ENCODE measurements at regions not wholly inside any gene's neighbourhood (a gene's known extent, or its start where the extent isn't known, plus 50 kb on each side); places are given as distances from the start of the nearest gene placed in this dataset.

DNA sequence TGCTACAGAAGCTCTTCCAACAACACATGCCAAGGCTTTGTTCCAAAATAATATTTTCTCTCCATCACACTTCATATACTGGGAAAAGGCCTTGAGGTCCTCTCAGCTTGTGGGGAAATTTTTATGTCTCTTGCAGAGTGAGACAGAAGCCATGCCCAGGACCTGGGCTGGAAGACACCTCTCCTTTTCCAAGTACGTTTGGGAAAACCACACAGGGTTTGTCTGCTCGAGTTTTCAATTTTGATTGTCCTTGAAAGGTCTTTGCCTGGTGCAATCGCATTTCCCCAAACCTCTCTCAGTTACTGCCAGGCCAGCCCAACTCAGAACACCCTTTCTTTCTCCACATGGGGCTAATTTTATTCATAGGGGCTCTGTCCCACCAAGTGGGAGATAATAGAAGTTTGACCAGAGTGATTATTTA lies 272.2 kb downstream of the OSR1 start:
- ChIA-PET CTCF (no interaction called here), POLR2A (no interaction called here)
- no peak overlapping the region for H3K27ac ChIP-seq (ENCODE audit: extremely low read depth, low read depth, low read length)
- no peaks in the 10 kb centered on the region for H3K36me3 ChIP-seq (ENCODE audit: control insufficient read depth in 2 of 2, insufficient read depth in 1 of 2, low read length in 2 of 2)
- H3K4me1 ChIP-seq (ENCODE audit: control insufficient read depth, insufficient read depth, low read length): no peaks in the 10 kb centered on the region
- no peak overlapping the region for H3K4me3 ChIP-seq (ENCODE audit: low read depth, low read length)
- H3K9me3 ChIP-seq (ENCODE audit: control insufficient read depth, insufficient read depth, low read depth, low read length): no peaks in the 10 kb centered on the region
- TF ChIP-seq MEIS1 (CRISPR knock-in tag; IDR thresholded peaks at IDR 0.05; ENCODE audit: borderline replicate concordance): no peak
- no peak for TF ChIP-seq ZBTB17 (tag by site-specific recombination; IDR thresholded peaks at IDR 0.05)
- TF ChIP-seq ZXDB (tag by site-specific recombination; IDR thresholded peaks at IDR 0.05): no peak
- TF ChIP-seq, protein P1, sequence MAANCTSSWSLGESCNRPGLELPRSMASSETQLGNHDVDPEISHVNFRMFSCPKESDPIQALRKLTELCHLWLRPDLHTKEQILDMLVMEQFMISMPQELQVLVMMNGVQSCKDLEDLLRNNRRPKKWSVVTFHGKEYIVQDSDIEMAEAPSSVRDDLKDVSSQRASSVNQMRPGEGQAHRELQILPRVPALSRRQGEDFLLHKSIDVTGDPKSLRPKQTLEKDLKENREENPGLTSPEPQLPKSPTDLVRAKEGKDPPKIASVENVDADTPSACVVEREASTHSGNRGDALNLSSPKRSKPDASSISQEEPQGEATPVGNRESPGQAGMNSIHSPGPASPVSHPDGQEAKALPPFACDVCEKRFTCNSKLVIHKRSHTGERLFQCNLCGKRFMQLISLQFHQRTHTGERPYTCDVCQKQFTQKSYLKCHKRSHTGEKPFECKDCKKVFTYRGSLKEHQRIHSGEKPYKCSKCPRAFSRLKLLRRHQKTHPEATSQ (tag by site-specific recombination; IDR thresholded peaks at IDR 0.05): no peak
- no peak for TF ChIP-seq GLI4 (tag by site-specific recombination; IDR thresholded peaks at IDR 0.05)
- TF ChIP-seq ZNF501 (tag by site-specific recombination; IDR thresholded peaks at IDR 0.05): no peak
- no peak for TF ChIP-seq ZNF266 (tag by site-specific recombination; IDR thresholded peaks at IDR 0.05; ENCODE audit: low read depth)
- no peak for TF ChIP-seq ZNF560 (tag by site-specific recombination; IDR thresholded peaks at IDR 0.05; ENCODE audit: borderline replicate concordance)
- TF ChIP-seq, protein P2, sequence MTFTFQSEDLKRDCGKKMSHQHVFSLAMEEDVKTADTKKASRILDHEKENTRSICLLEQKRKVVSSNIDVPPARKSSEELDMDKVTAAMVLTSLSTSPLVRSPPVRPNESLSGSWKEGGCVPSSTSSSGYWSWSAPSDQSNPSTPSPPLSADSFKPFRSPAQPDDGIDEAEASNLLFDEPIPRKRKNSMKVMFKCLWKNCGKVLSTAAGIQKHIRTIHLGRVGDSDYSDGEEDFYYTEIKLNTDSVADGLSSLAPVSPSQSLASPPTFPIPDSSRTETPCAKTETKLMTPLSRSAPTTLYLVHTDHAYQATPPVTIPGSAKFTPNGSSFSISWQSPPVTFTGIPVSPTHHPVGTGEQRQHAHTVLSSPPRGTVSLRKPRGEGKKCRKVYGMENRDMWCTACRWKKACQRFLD (tag by site-specific recombination; IDR thresholded peaks at IDR 0.05): no peak
- no peak for TF ChIP-seq ZNF626 (tag by site-specific recombination; IDR thresholded peaks at IDR 0.05)
- no peak for TF ChIP-seq ZNF214 (tag by site-specific recombination; IDR thresholded peaks at IDR 0.05; ENCODE audit: borderline replicate concordance)
- no peak for TF ChIP-seq HOXA7 (CRISPR knock-in tag; IDR thresholded peaks at IDR 0.05; ENCODE audit: borderline replicate concordance)
- TF ChIP-seq ZNF558 (tag by site-specific recombination; IDR thresholded peaks at IDR 0.05): no peak
- no peak for TF ChIP-seq ZNF76 (tag by site-specific recombination; IDR thresholded peaks at IDR 0.05; ENCODE audit: borderline replicate concordance, low read depth)
- no peak for TF ChIP-seq ZNF521 (tag by site-specific recombination; IDR thresholded peaks at IDR 0.05)

DNA sequence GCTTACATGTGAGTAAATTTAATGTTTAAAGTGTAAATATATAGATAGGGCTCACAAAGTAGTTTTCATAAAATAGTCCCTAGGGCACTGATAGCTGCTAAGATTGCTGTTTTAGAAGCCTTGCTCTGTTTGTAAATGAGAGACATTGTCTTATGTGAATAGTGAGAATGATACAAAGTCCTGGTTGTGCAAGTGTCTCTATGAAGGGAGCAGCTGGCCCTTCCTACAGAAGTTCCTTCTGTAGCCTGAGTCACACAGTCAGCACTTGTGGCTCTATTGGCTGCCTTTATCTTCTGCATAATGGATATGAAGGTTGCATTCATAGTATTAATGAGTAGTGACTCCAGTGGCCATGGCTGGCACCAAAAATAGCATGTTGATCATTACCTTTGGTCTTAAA lies 279.7 kb downstream of the OSR1 start:
- Histone ChIP-seq H3K27ac (ENCODE audit: extremely low read depth, low read depth, low read length) (no peak overlapping the region), H3K36me3 (ENCODE audit: control insufficient read depth in 2 of 2, insufficient read depth in 1 of 2, low read length in 2 of 2) (no peaks in the 10 kb centered on the region), H3K4me1 (ENCODE audit: control insufficient read depth, insufficient read depth, low read length) (no peaks in the 10 kb centered on the region), H3K9me3 (ENCODE audit: control insufficient read depth, insufficient read depth, low read depth, low read length) (no peaks in the 10 kb centered on the region), H3K4me3 (ENCODE audit: low read depth, low read length) (no peak overlapping the region)
- CTCF ChIA-PET: no interaction called here
- POLR2A ChIA-PET: no interaction called here
- TF ChIP-seq ZNF560 (tag by site-specific recombination; IDR thresholded peaks at IDR 0.05; ENCODE audit: borderline replicate concordance): no peak
- no peak for TF ChIP-seq KLF16 (tag by site-specific recombination; IDR thresholded peaks at IDR 0.05)
- no peak for TF ChIP-seq WT1 (tag by site-specific recombination; IDR thresholded peaks at IDR 0.05)
- no peak for TF ChIP-seq ZNF530 (tag by site-specific recombination; IDR thresholded peaks at IDR 0.05; ENCODE audit: low read depth)
- TF ChIP-seq ZNF600 (tag by site-specific recombination; IDR thresholded peaks at IDR 0.05): no peak
- TF ChIP-seq ZNF169 (tag by site-specific recombination; IDR thresholded peaks at IDR 0.05): no peak
- no peak for TF ChIP-seq ZNF155 (tag by site-specific recombination; IDR thresholded peaks at IDR 0.05)
- TF ChIP-seq ZBTB8A (tag by site-specific recombination; IDR thresholded peaks at IDR 0.05): no peak
- no peak for TF ChIP-seq ZIC2 (tag by site-specific recombination; IDR thresholded peaks at IDR 0.05)
- no peak for TF ChIP-seq ZNF423 (tag by site-specific recombination; IDR thresholded peaks at IDR 0.05)
- TF ChIP-seq ZNF350 (tag by site-specific recombination; IDR thresholded peaks at IDR 0.05): no peak
- TF ChIP-seq REPIN1 (tag by site-specific recombination; IDR thresholded peaks at IDR 0.05; ENCODE audit: low read depth): no peak
- TF ChIP-seq, protein P3, sequence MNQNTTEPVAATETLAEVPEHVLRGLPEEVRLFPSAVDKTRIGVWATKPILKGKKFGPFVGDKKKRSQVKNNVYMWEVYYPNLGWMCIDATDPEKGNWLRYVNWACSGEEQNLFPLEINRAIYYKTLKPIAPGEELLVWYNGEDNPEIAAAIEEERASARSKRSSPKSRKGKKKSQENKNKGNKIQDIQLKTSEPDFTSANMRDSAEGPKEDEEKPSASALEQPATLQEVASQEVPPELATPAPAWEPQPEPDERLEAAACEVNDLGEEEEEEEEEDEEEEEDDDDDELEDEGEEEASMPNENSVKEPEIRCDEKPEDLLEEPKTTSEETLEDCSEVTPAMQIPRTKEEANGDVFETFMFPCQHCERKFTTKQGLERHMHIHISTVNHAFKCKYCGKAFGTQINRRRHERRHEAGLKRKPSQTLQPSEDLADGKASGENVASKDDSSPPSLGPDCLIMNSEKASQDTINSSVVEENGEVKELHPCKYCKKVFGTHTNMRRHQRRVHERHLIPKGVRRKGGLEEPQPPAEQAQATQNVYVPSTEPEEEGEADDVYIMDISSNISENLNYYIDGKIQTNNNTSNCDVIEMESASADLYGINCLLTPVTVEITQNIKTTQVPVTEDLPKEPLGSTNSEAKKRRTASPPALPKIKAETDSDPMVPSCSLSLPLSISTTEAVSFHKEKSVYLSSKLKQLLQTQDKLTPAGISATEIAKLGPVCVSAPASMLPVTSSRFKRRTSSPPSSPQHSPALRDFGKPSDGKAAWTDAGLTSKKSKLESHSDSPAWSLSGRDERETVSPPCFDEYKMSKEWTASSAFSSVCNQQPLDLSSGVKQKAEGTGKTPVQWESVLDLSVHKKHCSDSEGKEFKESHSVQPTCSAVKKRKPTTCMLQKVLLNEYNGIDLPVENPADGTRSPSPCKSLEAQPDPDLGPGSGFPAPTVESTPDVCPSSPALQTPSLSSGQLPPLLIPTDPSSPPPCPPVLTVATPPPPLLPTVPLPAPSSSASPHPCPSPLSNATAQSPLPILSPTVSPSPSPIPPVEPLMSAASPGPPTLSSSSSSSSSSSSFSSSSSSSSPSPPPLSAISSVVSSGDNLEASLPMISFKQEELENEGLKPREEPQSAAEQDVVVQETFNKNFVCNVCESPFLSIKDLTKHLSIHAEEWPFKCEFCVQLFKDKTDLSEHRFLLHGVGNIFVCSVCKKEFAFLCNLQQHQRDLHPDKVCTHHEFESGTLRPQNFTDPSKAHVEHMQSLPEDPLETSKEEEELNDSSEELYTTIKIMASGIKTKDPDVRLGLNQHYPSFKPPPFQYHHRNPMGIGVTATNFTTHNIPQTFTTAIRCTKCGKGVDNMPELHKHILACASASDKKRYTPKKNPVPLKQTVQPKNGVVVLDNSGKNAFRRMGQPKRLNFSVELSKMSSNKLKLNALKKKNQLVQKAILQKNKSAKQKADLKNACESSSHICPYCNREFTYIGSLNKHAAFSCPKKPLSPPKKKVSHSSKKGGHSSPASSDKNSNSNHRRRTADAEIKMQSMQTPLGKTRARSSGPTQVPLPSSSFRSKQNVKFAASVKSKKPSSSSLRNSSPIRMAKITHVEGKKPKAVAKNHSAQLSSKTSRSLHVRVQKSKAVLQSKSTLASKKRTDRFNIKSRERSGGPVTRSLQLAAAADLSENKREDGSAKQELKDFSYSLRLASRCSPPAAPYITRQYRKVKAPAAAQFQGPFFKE (tag by site-specific recombination; IDR thresholded peaks at IDR 0.05; ENCODE audit: borderline replicate concordance): no peak
- no peak for TF ChIP-seq ZNF510 (tag by site-specific recombination; IDR thresholded peaks at IDR 0.05; ENCODE audit: insufficient replicate concordance)
- TF ChIP-seq ZNF626 (tag by site-specific recombination; IDR thresholded peaks at IDR 0.05): no peak
- TF ChIP-seq, protein P2 (tag by site-specific recombination; IDR thresholded peaks at IDR 0.05): no peak

All from HEK293 (cell line).